CD4-positive, alpha-beta T cell (primary cell): ENCODE measurements at regions not wholly inside any gene's neighbourhood (a gene's known extent, or its start where the extent isn't known, plus 50 kb on each side); places are given as distances from the start of the nearest gene placed in this dataset.

Experiments used
- ATAC-seq: fragments of 200-7000 bp; cut with Tn5 transposase; one replicate; pipeline ENCODE4 v1.10.0; 2022; ENCODE audit warnings: mild to moderate bottlenecking; ENCODE audit not compliant: poor library complexity
- CTCF ChIA-PET: fragments of 350-600 bp; sonication (Branson Sonifier 250); formaldehyde crosslinking; loops from one replicate; lab custom pipeline; 2021; ENCODE audit warnings: antibody characterized with exemption, inconsistent platforms; lab: Charles Lee
- POLR2A ChIA-PET: fragments of 350-600 bp; sonication (Branson Sonifier 250); formaldehyde crosslinking; loops from one replicate; lab custom pipeline; 2021; ENCODE audit warnings: antibody characterized with exemption, inconsistent platforms; lab: Charles Lee
- DNase-seq, 14 experiments: peaks; one replicate each; pipeline ENCODE4 v3.0.0-alpha.2; 2013 to 2020; ENCODE audit warnings: mixed read lengths in 2 of 14
- H3K27ac ChIP-seq, 2 donors: one replicate each; pipeline versions ENCODE4 v1.5.1 to v1.7.0; 2013; ENCODE audit warnings: low read length in 2 of 2, low read depth in 1 of 2, mild to moderate bottlenecking in 1 of 2
- H3K27me3 ChIP-seq, 2 experiments: 1 replicate in 1 of 2; 2 replicates in 1 of 2; pipeline versions ENCODE4 v1.6.1 to v1.7.0; 2013; ENCODE audit warnings: low read length in 2 of 2, control low read depth in 1 of 2, mild to moderate bottlenecking in 1 of 2, moderate library complexity in 1 of 2; ENCODE audit not compliant: insufficient read depth in 2 of 2, control insufficient read depth in 1 of 2
- H3K36me3 ChIP-seq: one replicate; pipeline ENCODE4 v1.6.1; 2013; ENCODE audit warnings: low read length, control low read depth; ENCODE audit not compliant: insufficient read depth
- H3K4me1 ChIP-seq: one replicate; pipeline ENCODE4 v1.6.1; 2013; ENCODE audit warnings: low read length, control low read depth; ENCODE audit not compliant: insufficient read depth
- H3K4me3 ChIP-seq: one replicate; pipeline ENCODE4 v1.5.1; 2013; ENCODE audit warnings: mild to moderate bottlenecking, low read length, moderate library complexity
- H3K9me3 ChIP-seq, 2 experiments: 1 replicate in 1 of 2; 2 replicates in 1 of 2; pipeline versions ENCODE4 v1.6.1 to v1.7.0; 2013; ENCODE audit warnings: low read length in 2 of 2, mild to moderate bottlenecking in 2 of 2, control low read depth in 1 of 2, moderate library complexity in 1 of 2; ENCODE audit not compliant: control insufficient read depth in 1 of 2, insufficient read depth in 1 of 2
- H3K27ac Mint-ChIP-seq: one replicate; pipeline ENCODE4 v1.8.0; 2020; ENCODE audit warnings: mixed read lengths
- H3K27me3 Mint-ChIP-seq: one replicate; pipeline ENCODE4 v1.8.0; 2021; ENCODE audit warnings: mixed read lengths
- H3K36me3 Mint-ChIP-seq: one replicate; pipeline ENCODE4 v1.8.0; 2021; ENCODE audit warnings: low read depth, mixed read lengths
- H3K4me1 Mint-ChIP-seq: one replicate; pipeline ENCODE4 v1.8.0; 2021; ENCODE audit warnings: low read depth, mixed read lengths
- H3K4me3 Mint-ChIP-seq: one replicate; pipeline ENCODE4 v1.8.0; 2020; ENCODE audit warnings: mild to moderate bottlenecking, mixed read lengths
- H3K9me3 Mint-ChIP-seq: one replicate; pipeline ENCODE4 v1.8.0; 2020; ENCODE audit warnings: mixed read lengths
- CTCF ChIP-seq: fragments of 200-600 bp; IDR thresholded peaks from one replicate; pipeline ENCODE4 v1.8.0; 2022; ENCODE audit warnings: antibody characterized with exemption, mild to moderate bottlenecking
- intact Hi-C, 2 experiments: fragments of 100-400 bp; cut with DNase I in 1 of 2; cut with micrococcal nuclease in 1 of 2; formaldehyde crosslinking; loops; one replicate each; pipeline versions ENCODE4 v1.15.1 to v1.9.0; 2023 to 2025; cut with DNase I, micrococcal nuclease

DNA sequence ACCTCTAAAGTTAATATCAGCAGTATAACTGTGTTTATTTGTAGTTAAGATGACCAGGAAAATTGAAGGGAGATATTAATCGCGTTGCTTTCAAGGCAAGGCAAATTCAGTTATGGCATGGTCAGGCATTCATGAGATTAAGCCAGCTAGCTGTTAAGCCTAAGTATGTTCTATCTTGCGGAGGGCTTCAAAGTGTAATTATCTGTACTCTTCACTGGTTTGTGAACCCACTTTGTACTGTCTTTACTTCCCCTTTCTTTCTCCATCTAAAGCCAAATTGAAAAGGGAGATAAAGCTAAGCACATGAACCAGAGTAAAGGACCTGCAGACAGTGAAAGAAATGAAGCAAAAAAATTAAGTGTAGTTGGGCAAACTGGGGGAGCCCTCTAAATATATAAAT lies 483.1 kb upstream of the NRP1 start:
- Histone ChIP-seq H3K4me3 (no peak overlapping the region), H3K36me3 (no peaks in the 10 kb centered on the region), H3K9me3 (no peaks in the 10 kb centered on the region), H3K27ac (no peak overlapping the region), H3K4me1 (no peaks in the 10 kb centered on the region), H3K27me3 (no peaks in the 10 kb centered on the region)
- Mint-ChIP-seq H3K36me3 (no peaks in the 10 kb centered on the region), H3K4me3 (no peak overlapping the region), H3K9me3 (no peaks in the 10 kb centered on the region), H3K4me1 (no peaks in the 10 kb centered on the region), H3K27ac (no peak overlapping the region), H3K27me3 (no peaks in the 10 kb centered on the region)
- DNase-seq (no peak), ATAC-seq (no peak)
- intact Hi-C loops, result no loop called here
- no peak for TF ChIP-seq CTCF
- ChIA-PET POLR2A (no interaction called here), CTCF (no interaction called here)

GRCh38 chr10:33815776-33816175 lies 481.3 kb upstream of the NRP1 start:
- Mint-ChIP-seq H3K27me3 (no peaks in the 10 kb centered on the region), H3K27ac (no peak overlapping the region), H3K4me3 (no peak overlapping the region), H3K36me3 (no peaks in the 10 kb centered on the region), H3K9me3 (no peaks in the 10 kb centered on the region), H3K4me1 (no peaks in the 10 kb centered on the region)
- no peak overlapping the region for H3K27ac ChIP-seq
- ChIA-PET CTCF (no interaction called here), POLR2A (no interaction called here)
- intact Hi-C loops, result no loop called here
- ATAC-seq, result no peak
- no peaks in the 10 kb centered on the region for H3K36me3 ChIP-seq
- H3K27me3 ChIP-seq, result no peaks in the 10 kb centered on the region
- H3K9me3 ChIP-seq, result no peaks in the 10 kb centered on the region
- H3K4me3 ChIP-seq, result no peak overlapping the region
- no peak for TF ChIP-seq CTCF
- no peaks in the 10 kb centered on the region for H3K4me1 ChIP-seq
- DNase-seq, result no peak

GRCh38 chr10:33813871-33814270 lies 479.4 kb upstream of the NRP1 start:
- no peak for ATAC-seq
- Histone ChIP-seq H3K4me1 (no peaks in the 10 kb centered on the region), H3K27ac (no peak overlapping the region), H3K36me3 (no peaks in the 10 kb centered on the region), H3K4me3 (no peak overlapping the region), H3K27me3 (no peaks in the 10 kb centered on the region), H3K9me3 (no peaks in the 10 kb centered on the region)
- H3K9me3 Mint-ChIP-seq, result no peaks in the 10 kb centered on the region
- no peak overlapping the region for H3K27ac Mint-ChIP-seq
- CTCF ChIA-PET, result no interaction called here
- H3K36me3 Mint-ChIP-seq, result no peaks in the 10 kb centered on the region
- intact Hi-C loops, result no loop called here
- no peak for DNase-seq
- no peak for TF ChIP-seq CTCF
- POLR2A ChIA-PET, result interaction anchor here (0.6 kb wide), 1 partner anchor 128 kb away, joined by 4 read pairs; no protein-coding TSS in a partner anchor
- no peak overlapping the region for H3K4me3 Mint-ChIP-seq
- no peaks in the 10 kb centered on the region for H3K27me3 Mint-ChIP-seq
- H3K4me1 Mint-ChIP-seq, result no peaks in the 10 kb centered on the region
